ENCODE measurements at regions not wholly inside any gene's neighbourhood (a gene's known extent, or its start where the extent isn't known, plus 50 kb on each side); places are given as distances from the start of the nearest gene placed in this dataset.
"Not testable (repeated sequence)": the region's sequence is repeated elsewhere in the genome, so short reads cannot be mapped to it uniquely, and the experiment has no call there.

DNA sequence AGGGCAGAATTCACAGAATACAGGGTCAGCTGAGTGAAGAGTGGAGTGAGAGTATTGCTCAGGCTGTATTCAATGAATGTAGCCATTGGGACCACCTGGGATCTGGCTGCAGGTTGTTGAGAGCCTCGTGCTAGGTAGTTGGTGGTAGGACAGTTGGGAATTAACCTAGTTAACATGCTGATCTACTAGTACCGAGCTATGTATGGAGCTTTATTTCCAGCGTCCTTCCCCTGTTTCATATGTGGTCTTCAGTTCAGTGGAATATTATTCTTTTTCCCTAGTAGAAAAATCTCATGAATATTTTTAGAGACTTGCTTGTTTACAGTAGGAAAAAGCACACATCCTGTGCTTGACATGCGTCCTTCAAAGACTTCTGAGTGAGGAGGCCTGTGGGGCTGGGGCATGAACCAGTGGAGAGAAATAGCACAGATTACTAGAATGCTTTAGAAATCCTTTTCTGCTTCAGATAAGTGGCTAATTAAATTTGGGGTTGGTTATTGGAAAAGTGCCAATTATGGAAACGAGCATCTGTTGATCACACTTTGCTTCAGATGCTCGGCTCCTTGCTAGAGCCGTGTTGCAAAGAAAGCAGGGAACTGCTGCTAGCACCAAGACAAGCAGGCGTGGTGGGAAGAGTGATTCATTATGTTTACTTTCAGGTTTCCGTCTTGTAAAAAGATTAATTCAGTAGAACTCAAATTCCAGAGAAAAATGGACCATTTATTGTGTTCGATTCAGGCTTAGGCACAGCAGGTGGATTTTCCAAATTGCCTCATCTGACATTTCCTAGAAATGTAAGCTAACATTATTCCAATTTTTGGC, 53.6 kb downstream of the ARF6 start:
- FAIRE-seq: peak; percentile 65

DNA sequence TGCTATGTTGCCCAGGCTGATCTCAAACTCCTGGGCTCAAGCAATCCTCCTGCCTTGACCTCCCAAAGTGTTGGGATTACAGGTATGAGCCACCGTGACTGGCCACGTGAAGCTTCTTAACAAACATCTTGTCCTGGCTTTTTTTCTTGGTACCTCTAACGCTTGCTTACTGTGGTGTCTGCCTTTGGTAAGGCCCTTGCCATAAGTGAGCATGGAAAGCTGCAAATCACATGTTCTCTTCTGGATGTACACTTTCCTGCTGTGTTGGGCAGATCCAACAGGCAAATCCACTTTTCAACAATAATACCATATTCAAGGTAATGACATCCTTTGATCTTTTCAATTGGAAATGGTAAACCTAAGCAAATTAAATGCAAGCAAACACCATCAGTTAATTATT, 54.6 kb downstream of the ARF6 start:
- FAIRE-seq: no peak

DNA sequence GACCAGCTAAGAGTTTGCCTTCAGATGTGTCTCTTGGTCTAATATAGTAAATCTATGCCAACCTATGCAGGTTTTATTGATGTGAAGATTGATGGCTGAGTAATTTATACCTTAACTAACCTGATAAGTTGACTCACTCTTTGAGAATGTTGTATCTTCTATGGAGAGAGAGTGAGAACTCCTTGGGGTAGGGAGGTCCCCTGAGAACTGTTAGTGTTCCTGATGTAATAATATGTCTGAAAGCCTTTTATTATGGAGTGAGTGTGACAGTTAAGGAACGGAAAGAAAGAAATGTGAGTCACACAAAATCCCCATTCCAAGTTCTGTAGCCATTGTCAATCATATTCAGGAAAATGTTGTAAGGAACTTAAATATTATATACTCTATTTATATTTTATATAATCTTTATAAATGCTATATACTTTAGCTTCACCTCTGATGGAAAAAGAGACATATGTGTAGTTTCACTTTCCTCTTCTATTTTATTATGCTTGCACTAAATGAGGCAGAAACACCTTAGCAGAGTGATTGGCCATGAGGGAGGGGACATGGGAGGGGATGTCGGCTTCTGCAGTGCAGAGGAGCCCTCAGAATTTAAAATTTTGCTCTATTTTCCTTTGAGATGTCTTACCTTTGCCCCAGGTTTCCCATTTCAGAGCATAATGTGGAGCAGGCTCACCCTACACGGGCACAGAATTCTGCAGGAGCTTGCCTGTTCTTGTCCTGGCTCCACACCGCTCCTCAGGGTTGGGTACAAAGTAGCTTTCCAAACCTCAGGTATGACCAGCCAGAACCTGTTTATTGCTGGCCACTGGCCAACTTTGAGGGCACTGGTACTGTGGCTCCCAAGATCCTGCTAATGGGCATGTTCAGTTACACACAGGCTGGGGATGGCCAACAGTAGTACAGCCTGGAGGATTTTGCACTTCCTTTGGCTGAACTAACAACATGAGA, 57.7 kb downstream of the ARF6 start:
- FAIRE-seq: no peak

DNA sequence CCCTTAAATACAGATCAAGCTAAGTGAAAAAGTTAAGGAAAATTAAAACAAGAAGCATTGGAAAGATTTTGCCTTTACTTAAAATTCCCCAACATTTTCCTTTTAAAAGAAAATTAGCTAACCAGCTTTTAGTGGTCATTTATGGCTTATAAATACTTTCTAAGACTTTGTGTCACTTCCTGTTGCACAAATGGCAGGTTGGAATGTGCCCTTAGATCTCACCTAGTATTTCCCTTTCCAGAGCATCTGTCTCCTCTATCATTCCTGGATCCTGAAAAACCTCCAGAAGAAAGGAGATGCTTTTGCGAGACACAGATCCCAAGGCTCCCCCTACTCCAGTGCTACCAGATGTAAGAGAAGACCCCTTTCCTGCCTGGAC, 58.3 kb downstream of the ARF6 start:
- no peak for FAIRE-seq

DNA sequence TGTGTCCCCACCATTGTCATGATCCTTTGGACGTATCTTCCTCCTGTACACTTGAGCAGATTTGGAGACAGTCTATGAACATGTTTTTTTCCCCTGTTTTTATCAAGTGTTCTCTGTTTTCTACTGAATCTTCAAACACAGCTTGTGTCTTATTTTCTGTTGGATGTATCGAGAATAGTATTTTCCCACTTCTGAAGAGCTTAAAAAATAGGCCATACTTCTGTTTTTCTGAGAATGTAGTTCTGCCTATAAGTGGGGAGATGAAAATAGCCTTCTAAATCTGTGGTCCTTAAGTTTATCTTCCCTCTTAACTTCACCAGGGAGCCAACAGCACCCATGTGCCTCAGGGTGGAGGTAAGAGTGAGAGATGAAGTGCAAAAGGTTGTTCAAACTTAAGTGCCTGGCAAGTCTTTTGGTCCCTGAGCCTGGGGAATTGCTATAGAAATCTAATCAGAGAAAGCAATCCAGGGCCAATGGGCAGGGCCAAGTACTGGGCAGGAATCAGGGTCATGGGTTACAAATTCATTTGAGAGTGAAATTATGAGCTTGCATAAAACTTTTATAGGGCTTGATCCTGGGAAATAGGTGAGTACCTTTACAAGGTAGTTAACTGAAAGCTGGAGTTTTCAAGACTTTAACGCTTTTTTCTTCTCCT, 58.9 kb downstream of the ARF6 start:
- FAIRE-seq: no peak

DNA sequence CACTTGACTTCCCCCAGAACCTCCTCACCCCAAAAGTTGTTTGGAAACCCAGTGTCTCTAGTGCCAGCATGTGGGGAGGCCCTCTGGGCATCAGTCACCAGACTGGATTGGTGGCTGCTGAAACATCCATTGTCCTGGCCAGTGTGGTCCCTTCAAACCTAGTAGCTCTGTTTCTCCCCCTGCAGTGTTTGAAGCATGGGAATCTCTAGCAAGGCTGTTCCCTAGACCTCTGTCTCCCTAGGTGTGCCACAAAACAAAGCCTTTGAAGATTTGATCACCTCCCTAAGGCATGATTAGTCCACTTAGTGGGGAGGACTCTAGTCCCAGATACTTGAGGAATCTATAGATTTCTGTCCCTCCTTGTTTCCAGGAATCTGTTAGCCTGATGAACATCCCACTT, 60.3 kb downstream of the ARF6 start:
- no peak for FAIRE-seq

DNA sequence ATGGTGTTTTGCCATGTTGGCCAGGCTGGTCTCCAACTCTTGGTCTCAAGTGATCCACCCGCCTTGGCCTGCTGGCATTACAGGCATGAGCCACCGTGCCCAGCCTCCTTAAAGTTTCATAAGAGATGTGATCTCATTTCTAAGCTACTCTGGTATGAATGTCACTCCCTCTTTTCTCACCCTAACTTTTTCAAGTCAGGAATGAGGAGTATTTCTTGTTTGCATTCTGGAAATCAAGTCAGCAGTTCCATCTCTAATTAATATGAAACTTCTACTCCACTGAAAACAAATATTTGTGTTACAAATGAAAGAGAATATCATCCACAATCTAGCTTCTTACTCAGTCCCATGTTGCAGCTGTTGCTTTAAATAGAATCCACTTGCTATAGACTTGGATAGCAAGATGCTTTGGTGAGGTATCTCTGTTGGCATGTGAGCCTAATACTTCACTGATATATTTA, 61.3 kb downstream of the ARF6 start:
- no peak for FAIRE-seq

DNA sequence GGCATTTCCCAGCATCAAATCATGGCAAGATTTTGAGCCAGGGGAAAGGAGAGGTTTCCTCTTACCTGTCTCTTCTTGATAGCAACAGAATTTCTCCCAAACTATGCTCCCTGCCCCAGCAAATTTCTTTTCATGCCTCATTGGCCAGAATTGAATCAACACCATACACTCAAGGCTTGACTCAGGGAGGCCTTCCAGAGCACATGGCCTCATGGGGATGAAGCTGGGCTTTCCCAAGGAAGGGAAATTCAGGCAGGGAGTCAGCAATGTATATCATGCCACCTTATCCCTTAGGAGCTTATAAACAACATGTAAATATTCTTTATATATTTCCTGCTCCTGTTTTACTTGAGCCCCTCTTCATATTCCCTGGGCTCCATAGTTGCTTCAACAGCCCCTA, 62.1 kb downstream of the ARF6 start:
- FAIRE-seq: no peak

DNA sequence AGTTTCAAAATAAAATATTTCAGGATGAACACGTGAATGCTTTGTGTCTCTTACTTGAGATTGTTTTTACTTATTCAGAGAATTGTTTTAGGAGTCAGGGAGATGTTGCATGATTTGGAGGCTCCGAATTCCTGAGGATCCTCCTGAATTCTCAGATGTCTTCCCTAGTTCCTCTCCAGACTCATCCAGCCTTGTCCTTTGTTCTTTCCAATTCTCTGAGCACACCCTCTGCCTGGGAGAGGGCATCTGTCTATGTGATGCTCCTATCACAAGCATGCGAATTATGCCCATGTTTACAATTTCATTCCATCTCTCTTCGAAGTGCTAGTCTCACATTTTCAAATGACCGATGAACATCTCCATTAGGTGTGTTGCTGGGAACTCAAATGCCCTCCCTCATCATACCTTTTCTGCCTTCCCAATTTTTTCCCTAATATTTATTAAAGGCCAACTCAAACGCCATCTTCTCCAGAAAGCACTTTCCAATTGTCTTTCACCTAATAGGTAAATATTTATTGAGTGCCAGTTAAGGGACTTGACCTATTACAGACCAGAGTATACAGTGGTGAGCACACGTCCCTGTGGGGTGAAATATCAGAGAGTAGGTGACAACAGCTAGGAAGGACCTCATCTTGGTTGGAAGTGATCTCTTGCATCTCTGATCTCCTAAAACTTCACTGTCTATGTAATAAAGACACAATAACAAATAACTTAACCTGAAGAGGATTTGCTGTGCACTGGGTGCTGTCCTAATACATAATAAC, 64.4 kb downstream of the ARF6 start:
- FAIRE-seq: no peak

DNA sequence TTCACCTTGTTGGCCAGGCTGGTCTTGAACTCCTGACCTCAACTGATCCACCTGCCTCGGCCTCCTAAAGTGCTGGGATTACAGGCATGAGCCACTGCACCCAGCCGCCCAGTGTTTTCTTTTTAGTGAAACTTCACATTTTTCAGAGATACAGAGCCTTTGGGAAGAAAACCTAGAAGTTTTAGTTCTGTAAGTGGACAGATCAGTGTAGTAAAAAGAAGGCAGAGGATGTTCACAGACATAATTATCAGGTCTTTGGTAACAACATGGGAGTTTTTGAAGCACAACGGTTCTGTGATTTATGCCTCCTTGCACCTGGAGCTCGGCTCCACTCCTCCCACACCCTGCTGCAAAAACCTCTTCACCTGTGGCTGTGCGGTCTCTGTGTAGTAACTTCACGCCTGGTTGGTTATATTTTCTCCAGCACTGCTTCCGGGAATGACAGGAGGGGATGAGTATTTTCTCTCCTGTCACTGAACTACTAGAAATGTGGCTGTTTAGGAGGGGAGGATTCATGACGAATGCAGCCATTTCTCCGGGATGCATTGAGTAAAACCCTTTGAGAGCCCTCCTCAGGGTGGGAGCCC, 67.0 kb downstream of the ARF6 start:
- no peak for FAIRE-seq

DNA sequence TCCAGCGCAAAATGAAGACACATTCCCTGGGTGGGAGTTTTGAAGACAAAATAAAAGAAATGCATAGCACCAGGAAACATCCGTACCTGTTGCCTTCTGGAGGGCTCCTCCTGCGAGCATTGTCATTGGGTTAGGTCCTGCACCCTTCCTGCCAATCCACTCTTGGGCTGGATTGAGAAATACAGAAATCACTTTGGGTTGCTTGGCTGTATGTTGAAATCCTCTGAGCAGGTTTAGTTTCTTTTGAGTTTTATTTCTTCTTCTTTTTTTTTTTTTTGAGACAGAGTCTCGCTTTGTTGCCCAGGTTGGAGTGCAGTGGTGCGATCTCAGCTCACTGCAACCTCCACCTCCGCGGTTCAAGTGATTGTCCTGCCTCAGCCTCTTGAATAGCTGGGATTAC, 67.6 kb downstream of the ARF6 start:
- no peak for FAIRE-seq

DNA sequence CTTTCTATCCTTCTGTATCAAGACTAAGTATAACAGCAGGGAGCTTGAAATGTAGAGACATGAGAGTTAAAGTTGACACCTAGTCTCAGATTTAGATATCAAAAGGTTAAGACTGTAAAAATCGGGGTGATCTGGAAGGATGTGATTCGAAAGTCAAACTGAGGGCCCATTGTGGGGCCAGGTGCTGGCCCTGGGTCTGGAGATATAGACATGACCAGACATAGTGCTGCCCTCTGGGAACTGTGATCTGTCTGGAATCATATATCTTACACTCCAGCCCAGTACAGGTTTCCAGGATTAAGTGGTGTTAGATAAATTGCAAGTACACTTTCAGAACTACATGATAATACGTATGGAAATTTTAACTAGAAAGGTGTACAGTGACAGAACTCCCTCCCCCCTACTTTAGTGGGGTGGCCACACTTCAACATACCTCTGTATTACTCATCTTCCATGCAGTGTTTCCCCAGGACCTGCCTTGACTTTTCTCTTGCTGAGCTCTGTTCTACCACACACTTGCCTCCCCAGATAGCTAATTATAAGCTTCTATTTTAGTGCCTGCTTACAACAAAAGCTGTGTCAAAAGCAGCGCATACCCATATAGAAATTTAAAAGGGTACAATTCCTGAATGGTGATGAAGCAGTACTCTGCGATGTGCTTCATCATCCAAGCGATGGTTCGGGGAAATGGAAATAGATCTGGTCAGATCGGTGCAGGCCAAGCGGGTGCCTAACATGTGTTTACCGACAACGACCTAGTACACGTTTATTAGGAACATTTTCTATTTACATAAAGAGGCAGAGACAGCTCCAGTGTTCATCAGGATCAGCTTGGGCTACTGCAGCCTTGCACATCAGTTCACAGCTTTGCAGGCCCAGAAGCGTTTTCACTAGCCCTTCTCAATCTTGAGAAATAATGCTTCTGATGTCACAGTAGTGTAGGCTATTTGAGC, 68.7 kb downstream of the ARF6 start:
- no peak for FAIRE-seq

DNA sequence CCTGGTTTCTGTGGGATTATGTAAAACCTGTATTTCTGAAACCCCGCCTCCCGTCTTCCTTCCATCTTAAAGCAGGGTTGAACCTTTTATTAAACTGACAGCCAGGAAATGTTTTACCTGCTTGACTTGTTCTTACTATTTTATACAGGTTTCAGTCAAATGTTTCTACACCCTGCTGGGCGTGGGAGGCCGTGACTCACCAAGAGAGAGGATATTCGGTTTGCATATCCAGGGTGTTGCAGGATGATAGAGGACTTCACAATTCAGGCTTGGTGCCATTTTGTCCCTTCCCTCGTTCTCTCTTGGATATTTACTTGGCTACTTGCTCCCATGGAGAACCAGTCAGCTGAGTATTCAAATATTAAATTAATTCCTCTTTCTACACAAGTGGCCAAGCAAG, 69.7 kb downstream of the ARF6 start:
- no peak for FAIRE-seq

DNA sequence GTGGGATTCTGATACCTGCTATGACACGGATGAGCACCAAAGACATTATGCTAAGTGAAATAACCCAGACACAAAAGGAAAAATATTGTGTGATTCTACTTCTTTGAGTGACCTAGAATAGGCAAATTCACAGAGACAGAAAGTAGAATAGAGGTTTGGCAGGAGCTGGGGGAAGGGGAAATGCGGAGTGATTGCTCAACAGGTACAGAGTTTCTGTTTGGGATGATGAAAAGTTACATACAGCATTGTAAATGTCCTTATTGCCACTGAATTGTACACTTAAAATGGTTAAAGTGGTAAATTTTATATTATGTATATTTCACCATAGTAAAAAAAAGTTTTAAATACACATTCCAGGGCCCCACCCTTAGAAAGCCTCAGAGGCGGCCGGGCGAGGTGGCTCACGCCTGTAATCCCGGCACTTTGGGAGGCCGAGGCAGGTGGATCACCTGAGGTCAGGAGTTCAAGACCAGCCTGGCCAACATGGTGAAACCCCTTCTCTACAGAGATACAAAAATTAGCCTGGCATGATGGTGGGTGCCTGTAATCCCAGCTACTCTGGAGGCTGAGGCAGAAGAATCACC, 72.3 kb downstream of the ARF6 start:
- not testable (repeated sequence) for FAIRE-seq

DNA sequence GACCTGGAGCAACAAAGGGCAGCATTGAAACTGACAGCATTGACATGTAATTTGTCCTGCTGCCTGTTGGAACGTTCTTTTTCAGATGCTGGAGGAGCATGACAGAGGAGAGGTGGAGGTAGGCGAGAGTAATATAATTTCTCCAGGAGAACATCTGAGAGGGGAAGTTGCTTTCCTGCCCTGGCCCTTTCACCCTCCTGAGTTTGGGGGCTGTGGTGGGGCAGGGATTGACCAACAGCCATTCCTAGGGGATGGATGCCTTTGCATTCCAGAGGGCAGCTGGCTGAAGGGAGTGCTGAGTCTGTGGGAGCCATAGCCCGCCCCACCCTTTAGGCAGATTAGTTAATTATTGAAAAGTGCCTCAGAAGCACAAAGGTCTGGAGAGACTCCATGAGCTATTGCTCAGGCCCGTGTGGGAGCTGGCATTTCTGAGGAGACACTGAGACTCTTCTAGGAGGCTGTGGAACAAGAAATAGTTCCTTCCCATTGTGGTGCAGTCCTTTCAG, 73.5 kb downstream of the ARF6 start:
- no peak for FAIRE-seq

DNA sequence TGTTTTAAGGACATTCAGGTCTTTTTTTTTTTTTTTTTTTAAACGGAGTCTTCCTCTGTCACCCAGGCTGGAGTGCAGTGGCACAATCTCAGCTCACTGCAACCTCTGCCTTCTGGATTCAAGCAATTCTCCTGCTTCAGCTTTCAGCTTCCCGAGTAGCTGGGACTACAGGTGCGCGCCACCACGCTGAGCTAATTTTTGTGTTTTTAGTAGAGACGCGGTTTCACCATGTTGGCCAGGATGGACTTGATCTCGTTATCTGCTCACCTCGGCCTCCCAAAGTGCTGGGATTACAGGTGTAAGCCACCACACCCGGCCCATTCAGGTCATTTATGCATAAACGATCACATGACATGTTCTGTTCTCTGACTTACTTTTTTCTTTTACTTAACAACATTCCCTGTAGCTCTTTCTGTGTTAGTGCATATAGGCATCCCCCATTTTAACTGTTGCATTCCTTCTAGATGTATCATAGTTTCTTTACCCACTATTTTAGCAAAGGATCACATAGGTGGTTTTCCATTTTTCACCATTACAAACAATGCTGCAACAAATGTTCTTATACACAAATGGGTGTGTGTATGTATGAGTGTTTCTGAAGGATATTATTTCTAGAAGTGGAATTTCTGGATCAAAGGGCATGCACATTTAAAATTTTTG, 74.2 kb downstream of the ARF6 start:
- no peak for FAIRE-seq

DNA sequence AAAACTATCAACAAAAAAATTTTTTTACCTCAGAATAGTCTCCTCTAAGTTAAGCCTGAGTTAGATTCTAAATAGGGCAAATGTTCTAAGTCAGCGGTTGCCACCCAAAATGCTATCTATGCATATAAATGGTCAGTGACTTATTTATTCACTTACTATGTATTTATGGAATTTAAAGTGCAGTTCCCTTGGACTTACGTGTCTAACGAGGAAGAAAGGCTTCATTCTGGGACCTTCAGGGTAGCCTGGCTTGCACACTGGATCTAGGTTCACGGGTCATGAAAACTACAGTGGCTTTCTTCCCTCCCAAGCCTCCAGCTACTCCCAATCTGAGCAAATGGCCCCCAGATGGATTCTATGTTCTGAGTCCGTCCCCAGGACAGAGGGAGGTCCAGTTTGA, 77.1 kb downstream of the ARF6 start:
- no peak for FAIRE-seq

DNA sequence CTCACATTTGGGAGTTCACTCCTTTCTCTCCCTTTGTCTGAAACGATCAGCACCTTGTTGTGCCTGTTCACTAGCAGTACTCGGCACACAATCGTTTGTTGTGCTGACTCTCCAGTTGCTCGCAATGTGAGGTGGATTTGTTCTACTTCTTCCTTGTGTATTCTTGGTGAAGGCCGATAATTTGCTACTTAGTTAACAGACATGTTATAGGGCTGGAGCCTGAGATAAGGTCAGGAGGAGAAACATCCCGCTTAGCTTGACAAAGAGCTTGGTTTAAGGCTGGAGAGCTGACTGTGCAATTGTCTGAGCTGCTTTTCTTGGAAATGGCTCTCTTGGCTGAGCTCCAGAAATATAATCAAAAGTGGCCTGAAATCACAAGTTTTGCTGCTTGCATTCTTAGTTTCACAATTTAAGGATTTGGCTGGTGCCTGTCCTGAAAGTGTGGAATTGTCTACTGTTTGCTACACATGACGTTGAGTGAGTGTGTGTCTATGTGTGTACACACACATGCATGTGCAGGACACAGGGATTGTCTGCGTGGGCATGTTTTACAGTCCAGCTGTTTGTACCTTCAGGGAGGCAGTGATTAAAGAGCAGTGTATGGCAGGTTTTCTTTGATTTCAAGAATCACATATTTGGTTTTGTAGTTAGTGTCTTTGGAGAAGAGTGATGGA, 77.7 kb downstream of the ARF6 start:
- FAIRE-seq: no peak
